ENCODE measurements at regions not wholly inside any gene's neighbourhood (a gene's known extent, or its start where the extent isn't known, plus 50 kb on each side); places are given as distances from the start of the nearest gene placed in this dataset.
A peak's percentile ranks its signal among the peaks of the same experiment; 100 is the strongest.

GRCh38 chr1:209205039-209205438 lies 378.5 kb upstream of the CAMK1G start:
- peaks cover 14 to 31% of the 10 kb centered on the region in 2 donors for H3K27me3 ChIP-seq (ENCODE audit: control insufficient read depth in 2 of 2, insufficient read depth in 2 of 2, low read length in 2 of 2)
- H4K20me1 ChIP-seq (ENCODE audit: insufficient read depth, low read length), result no peaks in the 10 kb centered on the region
- H3K9ac ChIP-seq (ENCODE audit: insufficient read depth, low read length, poor library complexity, severe bottlenecking), result no peak overlapping the region
- H3K4me3 Mint-ChIP-seq, result no peak overlapping the region
- H3K27ac Mint-ChIP-seq, result no peak overlapping the region
- peaks cover 0 to 6% of the 10 kb centered on the region in 2 donors for H3K9me3 ChIP-seq (replicated peaks in 1 of 2; ENCODE audit: control insufficient read depth in 1 of 2, insufficient read depth in 1 of 2, low read length in 2 of 2)
- H3K79me2 ChIP-seq (ENCODE audit: insufficient read depth, low read length), result no peaks in the 10 kb centered on the region
- 93% methylated on average over 2 of the region's 4 CpGs for WGBS (ENCODE audit: insufficient coverage)
- TF ChIP-seq CTCF (IDR thresholded peaks at IDR 0.05), result no peak
- H3K4me1 Mint-ChIP-seq, result peaks cover 12% of the 10 kb centered on the region
- no peak overlapping the region for H3K4me3 ChIP-seq (replicated peaks in 1 of 3; ENCODE audit: low read depth in 2 of 3, low read length in 3 of 3)
- no peak overlapping the region for H3K4me2 ChIP-seq (replicated peaks; ENCODE audit: extremely low read depth, low read length, poor library complexity, severe bottlenecking)
- no peaks in the 10 kb centered on the region for H3K36me3 Mint-ChIP-seq
- peaks cover 0 to 7% of the 10 kb centered on the region in 2 donors for H3K4me1 ChIP-seq (ENCODE audit: control insufficient read depth in 1 of 2, insufficient read depth in 2 of 2, low read length in 2 of 2)
- no peak overlapping the region for H2AFZ ChIP-seq (ENCODE audit: insufficient read depth, low read depth, low read length, poor library complexity, severe bottlenecking)
- H3K9me3 Mint-ChIP-seq, result peaks cover 0 to 2% (median 0%) of the 10 kb centered on the region in 7 donors
- peaks cover 21 to 43% (median 32%) of the 10 kb centered on the region in 3 donors for H3K27me3 Mint-ChIP-seq (ENCODE audit: low read depth in 3 of 3)
- no peak for DNase-seq
- no peaks in the 10 kb centered on the region for H3K36me3 ChIP-seq (replicated peaks in 1 of 2; ENCODE audit: control insufficient read depth in 1 of 2, insufficient read depth in 2 of 2, low read length in 2 of 2)
- no peak overlapping the region for H3K27ac ChIP-seq (ENCODE audit: low read depth in 1 of 2, low read length in 2 of 2)
- intact Hi-C loops (cut with micrococcal nuclease), result loop anchor here in 1 of 2 donors (10.0 kb wide), 1 partner anchor 230 kb away; no protein-coding TSS in a partner anchor

GRCh38 chr1:209207126-209207700 lies 376.3 kb upstream of the CAMK1G start:
- peaks cover 12% of the 10 kb centered on the region for H3K4me1 Mint-ChIP-seq
- H3K4me3 Mint-ChIP-seq, result peak overlapping the region in 1 of 2 donors; percentile 82
- peaks cover 24 to 45% (median 37%) of the 10 kb centered on the region in 3 donors for H3K27me3 Mint-ChIP-seq (ENCODE audit: low read depth in 3 of 3)
- Histone ChIP-seq H3K4me3 (replicated peaks in 1 of 3; ENCODE audit: low read depth in 2 of 3, low read length in 3 of 3) (no peak overlapping the region), H2AFZ (ENCODE audit: insufficient read depth, low read depth, low read length, poor library complexity, severe bottlenecking) (peak overlapping the region; percentile 25), H3K9ac (ENCODE audit: insufficient read depth, low read length, poor library complexity, severe bottlenecking) (no peak overlapping the region), H3K79me2 (ENCODE audit: insufficient read depth, low read length) (no peaks in the 10 kb centered on the region), H3K9me3 (replicated peaks in 1 of 2; ENCODE audit: control insufficient read depth in 1 of 2, insufficient read depth in 1 of 2, low read length in 2 of 2) (peaks cover 0 to 6% of the 10 kb centered on the region in 2 donors), H3K27ac (ENCODE audit: low read depth in 1 of 2, low read length in 2 of 2) (no peak overlapping the region), H3K36me3 (replicated peaks in 1 of 2; ENCODE audit: control insufficient read depth in 1 of 2, insufficient read depth in 2 of 2, low read length in 2 of 2) (no peaks in the 10 kb centered on the region), H4K20me1 (ENCODE audit: insufficient read depth, low read length) (no peaks in the 10 kb centered on the region), H3K4me2 (replicated peaks; ENCODE audit: extremely low read depth, low read length, poor library complexity, severe bottlenecking) (no peak overlapping the region), H3K4me1 (ENCODE audit: control insufficient read depth in 1 of 2, insufficient read depth in 2 of 2, low read length in 2 of 2) (peaks cover 0 to 7% of the 10 kb centered on the region in 2 donors), H3K27me3 (ENCODE audit: control insufficient read depth in 2 of 2, insufficient read depth in 2 of 2, low read length in 2 of 2) (peaks cover 14 to 31% of the 10 kb centered on the region in 2 donors)
- no peak overlapping the region for H3K27ac Mint-ChIP-seq
- TF ChIP-seq CTCF (IDR thresholded peaks at IDR 0.05), result no peak
- 36% methylated on average over 6 of the region's 11 CpGs for WGBS (ENCODE audit: insufficient coverage)
- no peak for DNase-seq
- intact Hi-C loops (cut with micrococcal nuclease), result loop anchor here in 1 of 2 donors (10.0 kb wide), 1 partner anchor 228 kb away; no protein-coding TSS in a partner anchor
- no peaks in the 10 kb centered on the region for H3K36me3 Mint-ChIP-seq
- peaks cover 0 to 2% (median 0%) of the 10 kb centered on the region in 7 donors for H3K9me3 Mint-ChIP-seq
